ENCODE measurements at regions not wholly inside any gene's neighbourhood (a gene's known extent, or its start where the extent isn't known, plus 50 kb on each side); places are given as distances from the start of the nearest gene placed in this dataset.

DNA sequence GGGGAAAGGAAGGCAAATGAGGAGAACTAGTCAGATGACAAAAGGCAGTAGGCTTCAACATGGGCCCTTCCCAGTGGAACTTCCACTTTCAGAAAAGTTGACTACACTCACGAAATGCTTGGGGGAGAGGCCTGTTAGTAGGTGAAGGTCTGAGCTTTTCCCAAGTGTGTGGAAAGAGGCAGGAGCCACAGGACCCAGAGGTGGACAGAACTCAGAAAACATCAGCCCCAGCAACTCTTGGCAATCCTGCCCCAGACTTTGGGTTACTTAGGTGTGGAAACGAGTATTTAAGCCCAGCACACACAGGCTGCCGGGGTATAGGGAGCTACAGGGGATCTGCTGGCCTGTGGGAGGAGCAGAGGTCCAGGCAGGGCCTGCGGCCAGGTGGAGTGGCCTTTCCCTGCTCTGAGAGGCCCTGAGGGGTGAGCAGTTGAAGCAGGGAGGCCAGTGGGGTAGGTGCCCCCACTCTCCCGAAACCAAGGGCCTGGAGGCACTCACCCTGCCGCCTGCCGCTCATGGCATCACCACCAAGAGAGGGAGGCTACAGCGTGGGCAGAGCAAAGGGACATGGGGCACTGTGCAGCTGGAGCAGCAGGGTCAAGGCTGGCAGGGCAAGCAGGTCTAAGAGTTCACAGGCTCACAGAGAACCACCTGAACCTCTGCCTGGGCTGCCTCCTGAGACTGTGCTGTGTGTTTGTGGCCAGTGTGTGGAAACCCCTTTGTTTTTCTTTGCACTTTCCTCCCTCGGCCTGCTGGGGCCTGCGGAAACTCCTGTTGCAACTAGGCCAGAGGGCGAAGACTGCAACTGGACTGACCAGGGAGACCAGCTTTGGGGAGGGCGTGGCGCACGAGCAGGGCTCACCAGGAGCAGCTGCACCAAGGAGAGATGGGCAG lies 130.7 kb upstream of the SERTAD2 start (continued):
- TF ChIP-seq ZNF761 (CRISPR knock-in tag; conservative IDR thresholded peaks at IDR 0.05) = no peak; the same call in 1 of the 2 replicates
- TF ChIP-seq, protein P1, sequence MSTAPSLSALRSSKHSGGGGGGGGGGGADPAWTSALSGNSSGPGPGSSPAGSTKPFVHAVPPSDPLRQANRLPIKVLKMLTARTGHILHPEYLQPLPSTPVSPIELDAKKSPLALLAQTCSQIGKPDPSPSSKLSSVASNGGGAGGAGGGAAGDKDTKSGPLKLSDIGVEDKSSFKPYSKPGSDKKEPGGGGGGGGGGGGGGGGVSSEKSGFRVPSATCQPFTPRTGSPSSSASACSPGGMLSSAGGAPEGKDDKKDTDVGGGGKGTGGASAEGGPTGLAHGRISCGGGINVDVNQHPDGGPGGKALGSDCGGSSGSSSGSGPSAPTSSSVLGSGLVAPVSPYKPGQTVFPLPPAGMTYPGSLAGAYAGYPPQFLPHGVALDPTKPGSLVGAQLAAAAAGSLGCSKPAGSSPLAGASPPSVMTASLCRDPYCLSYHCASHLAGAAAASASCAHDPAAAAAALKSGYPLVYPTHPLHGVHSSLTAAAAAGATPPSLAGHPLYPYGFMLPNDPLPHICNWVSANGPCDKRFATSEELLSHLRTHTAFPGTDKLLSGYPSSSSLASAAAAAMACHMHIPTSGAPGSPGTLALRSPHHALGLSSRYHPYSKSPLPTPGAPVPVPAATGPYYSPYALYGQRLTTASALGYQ (CRISPR knock-in tag; IDR thresholded peaks at IDR 0.05) = no peak
- peak; percentile 65; the same call in 1 of the 2 replicates for TF ChIP-seq MTF2 (CRISPR knock-in tag; IDR thresholded peaks at IDR 0.05; ENCODE audit: borderline replicate concordance)
- TF ChIP-seq, protein P2, sequence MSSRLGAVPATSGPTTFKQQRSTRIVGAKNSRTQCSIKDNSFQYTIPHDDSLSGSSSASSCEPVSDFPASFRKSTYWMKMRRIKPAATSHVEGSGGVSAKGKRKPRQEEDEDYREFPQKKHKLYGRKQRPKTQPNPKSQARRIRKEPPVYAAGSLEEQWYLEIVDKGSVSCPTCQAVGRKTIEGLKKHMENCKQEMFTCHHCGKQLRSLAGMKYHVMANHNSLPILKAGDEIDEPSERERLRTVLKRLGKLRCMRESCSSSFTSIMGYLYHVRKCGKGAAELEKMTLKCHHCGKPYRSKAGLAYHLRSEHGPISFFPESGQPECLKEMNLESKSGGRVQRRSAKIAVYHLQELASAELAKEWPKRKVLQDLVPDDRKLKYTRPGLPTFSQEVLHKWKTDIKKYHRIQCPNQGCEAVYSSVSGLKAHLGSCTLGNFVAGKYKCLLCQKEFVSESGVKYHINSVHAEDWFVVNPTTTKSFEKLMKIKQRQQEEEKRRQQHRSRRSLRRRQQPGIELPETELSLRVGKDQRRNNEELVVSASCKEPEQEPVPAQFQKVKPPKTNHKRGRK (CRISPR knock-in tag; IDR thresholded peaks at IDR 0.05) = no peak; the same call in 1 of the 2 replicates
- no peak for TF ChIP-seq BHLHE40 (IDR thresholded peaks at IDR 0.05; ENCODE audit: low read length)
- no peak for TF ChIP-seq REXO4 (CRISPR knock-in tag; IDR thresholded peaks at IDR 0.05; ENCODE audit: borderline replicate concordance)
- TF ChIP-seq, protein P3, sequence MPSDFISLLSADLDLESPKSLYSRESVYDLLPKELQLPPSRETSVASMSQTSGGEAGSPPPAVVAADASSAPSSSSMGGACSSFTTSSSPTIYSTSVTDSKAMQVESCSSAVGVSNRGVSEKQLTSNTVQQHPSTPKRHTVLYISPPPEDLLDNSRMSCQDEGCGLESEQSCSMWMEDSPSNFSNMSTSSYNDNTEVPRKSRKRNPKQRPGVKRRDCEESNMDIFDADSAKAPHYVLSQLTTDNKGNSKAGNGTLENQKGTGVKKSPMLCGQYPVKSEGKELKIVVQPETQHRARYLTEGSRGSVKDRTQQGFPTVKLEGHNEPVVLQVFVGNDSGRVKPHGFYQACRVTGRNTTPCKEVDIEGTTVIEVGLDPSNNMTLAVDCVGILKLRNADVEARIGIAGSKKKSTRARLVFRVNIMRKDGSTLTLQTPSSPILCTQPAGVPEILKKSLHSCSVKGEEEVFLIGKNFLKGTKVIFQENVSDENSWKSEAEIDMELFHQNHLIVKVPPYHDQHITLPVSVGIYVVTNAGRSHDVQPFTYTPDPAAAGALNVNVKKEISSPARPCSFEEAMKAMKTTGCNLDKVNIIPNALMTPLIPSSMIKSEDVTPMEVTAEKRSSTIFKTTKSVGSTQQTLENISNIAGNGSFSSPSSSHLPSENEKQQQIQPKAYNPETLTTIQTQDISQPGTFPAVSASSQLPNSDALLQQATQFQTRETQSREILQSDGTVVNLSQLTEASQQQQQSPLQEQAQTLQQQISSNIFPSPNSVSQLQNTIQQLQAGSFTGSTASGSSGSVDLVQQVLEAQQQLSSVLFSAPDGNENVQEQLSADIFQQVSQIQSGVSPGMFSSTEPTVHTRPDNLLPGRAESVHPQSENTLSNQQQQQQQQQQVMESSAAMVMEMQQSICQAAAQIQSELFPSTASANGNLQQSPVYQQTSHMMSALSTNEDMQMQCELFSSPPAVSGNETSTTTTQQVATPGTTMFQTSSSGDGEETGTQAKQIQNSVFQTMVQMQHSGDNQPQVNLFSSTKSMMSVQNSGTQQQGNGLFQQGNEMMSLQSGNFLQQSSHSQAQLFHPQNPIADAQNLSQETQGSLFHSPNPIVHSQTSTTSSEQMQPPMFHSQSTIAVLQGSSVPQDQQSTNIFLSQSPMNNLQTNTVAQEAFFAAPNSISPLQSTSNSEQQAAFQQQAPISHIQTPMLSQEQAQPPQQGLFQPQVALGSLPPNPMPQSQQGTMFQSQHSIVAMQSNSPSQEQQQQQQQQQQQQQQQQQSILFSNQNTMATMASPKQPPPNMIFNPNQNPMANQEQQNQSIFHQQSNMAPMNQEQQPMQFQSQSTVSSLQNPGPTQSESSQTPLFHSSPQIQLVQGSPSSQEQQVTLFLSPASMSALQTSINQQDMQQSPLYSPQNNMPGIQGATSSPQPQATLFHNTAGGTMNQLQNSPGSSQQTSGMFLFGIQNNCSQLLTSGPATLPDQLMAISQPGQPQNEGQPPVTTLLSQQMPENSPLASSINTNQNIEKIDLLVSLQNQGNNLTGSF (CRISPR knock-in tag; IDR thresholded peaks at IDR 0.05) = 0 out of 2 replicates have a peak, but pooled peaks have one; percentile 20
- 0 out of 2 replicates have a peak, but pooled peaks have one; percentile 52 for TF ChIP-seq SMYD3 (CRISPR knock-in tag; IDR thresholded peaks at IDR 0.05)
- TF ChIP-seq, protein P4, sequence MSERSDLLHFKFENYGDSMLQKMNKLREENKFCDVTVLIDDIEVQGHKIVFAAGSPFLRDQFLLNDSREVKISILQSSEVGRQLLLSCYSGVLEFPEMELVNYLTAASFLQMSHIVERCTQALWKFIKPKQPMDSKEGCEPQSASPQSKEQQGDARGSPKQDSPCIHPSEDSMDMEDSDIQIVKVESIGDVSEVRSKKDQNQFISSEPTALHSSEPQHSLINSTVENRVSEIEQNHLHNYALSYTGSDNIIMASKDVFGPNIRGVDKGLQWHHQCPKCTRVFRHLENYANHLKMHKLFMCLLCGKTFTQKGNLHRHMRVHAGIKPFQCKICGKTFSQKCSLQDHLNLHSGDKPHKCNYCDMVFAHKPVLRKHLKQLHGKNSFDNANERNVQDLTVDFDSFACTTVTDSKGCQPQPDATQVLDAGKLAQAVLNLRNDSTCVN (CRISPR knock-in tag; IDR thresholded peaks at IDR 0.05; ENCODE audit: borderline replicate concordance) = no peak
- TF ChIP-seq NR1H2 (CRISPR knock-in tag; IDR thresholded peaks at IDR 0.05; ENCODE audit: borderline replicate concordance, low read depth) = peak; percentile 46; the same call in 1 of the 2 replicates
- TF ChIP-seq ZNF225 (CRISPR knock-in tag; IDR thresholded peaks at IDR 0.05) = 0 out of 2 replicates have a peak, but pooled peaks have one; percentile 60
- TF ChIP-seq, protein P5, sequence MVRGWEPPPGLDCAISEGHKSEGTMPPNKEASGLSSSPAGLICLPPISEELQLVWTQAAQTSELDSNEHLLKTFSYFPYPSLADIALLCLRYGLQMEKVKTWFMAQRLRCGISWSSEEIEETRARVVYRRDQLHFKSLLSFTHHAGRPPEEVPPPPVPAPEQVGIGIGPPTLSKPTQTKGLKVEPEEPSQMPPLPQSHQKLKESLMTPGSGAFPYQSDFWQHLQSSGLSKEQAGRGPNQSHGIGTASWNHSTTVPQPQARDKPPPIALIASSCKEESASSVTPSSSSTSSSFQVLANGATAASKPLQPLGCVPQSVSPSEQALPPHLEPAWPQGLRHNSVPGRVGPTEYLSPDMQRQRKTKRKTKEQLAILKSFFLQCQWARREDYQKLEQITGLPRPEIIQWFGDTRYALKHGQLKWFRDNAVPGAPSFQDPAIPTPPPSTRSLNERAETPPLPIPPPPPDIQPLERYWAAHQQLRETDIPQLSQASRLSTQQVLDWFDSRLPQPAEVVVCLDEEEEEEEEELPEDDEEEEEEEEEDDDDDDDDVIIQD (CRISPR knock-in tag; IDR thresholded peaks at IDR 0.05; ENCODE audit: low read depth) = no peak
- TF ChIP-seq KMT2B (CRISPR knock-in tag; IDR thresholded peaks at IDR 0.05) = no peak

All from HepG2 (cell line).